CD4-positive, alpha-beta T cell treated with Interferon gamma for 1 hour (primary cell): ENCODE measurements at regions not wholly inside any gene's neighbourhood (a gene's known extent, or its start where the extent isn't known, plus 50 kb on each side); places are given as distances from the start of the nearest gene placed in this dataset.
A peak's percentile ranks its signal among the peaks of the same experiment; 100 is the strongest.
"Not testable (repeated sequence)": the region's sequence is repeated elsewhere in the genome, so short reads cannot be mapped to it uniquely, and the experiment has no call there.

Source experiments
- DNase-seq: peaks from one replicate; pipeline ENCODE4 v3.0.0-alpha.2; 2020

GRCh38 chr17:77533697-77534096, 392.9 kb downstream of the SEC14L1 start:
- not testable (repeated sequence) for DNase-seq

DNA sequence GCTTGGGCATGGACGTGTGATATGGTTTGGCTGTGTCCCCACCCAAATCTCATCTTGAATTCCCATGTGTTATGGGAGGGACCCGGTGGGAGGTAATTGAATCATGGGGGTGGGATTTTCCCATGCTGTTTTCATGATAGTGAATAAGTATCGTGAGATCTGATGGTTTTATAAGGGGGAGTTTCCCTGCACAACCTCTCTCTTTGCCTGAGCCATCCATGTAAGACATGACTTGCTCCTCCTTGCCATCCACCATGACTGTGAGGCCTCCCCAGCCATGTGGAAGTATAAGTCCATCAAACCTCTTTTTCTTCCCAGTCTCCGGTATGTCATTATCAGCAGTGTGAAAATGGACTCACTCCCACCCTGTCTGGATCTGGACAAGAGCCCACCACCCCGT, 393.4 kb downstream of the SEC14L1 start:
- no peak for DNase-seq

GRCh38 chr17:77535435-77535834, 394.7 kb downstream of the SEC14L1 start:
- DNase-seq: no peak

GRCh38 chr17:77535892-77536291, 395.1 kb downstream of the SEC14L1 start:
- DNase-seq: no peak

DNA sequence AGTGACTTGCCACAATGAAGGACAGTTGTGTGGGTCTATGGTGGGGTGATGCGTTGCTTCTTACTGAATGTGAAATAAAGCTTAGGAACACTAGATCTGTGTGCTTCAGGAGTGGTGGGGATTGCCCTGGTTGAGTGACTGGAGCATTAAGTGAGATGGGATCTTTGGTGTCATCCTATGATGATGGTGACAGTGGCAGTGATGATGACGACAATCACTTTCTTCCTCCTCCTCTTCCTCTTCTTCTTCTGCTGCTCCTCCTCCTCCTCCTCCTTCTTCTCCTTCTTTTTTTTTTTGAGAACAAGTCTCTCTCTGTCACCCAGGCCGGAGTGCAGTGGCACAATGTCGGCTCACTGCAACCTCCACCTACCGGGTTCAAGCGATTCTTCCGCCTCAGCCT, 396.8 kb downstream of the SEC14L1 start:
- DNase-seq: no peak

DNA sequence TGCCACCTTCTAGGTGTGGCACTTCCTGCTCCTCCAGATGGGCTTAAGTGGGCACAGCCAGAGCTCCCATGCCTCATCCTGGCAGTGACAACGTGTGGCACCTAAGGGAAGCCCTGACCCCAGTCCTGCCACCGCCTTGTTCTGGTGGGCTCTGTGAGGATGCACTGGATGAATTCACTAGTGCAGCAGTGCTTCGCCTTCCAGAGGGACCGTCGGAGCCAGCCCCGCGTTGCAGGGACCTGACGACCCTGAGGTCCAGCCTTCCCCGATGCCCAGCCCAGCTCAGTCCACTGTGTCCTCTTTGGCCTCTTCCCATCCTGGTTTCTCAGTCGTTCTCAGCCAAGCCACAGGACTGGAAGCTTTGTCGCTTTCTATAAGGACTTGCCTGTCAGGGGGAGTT, 399.8 kb downstream of the SEC14L1 start:
- no peak for DNase-seq

- no peak for DNase-seq
Observed at GRCh38 chr17:77540975-77541374, 400.2 kb downstream of the SEC14L1 start.

DNA sequence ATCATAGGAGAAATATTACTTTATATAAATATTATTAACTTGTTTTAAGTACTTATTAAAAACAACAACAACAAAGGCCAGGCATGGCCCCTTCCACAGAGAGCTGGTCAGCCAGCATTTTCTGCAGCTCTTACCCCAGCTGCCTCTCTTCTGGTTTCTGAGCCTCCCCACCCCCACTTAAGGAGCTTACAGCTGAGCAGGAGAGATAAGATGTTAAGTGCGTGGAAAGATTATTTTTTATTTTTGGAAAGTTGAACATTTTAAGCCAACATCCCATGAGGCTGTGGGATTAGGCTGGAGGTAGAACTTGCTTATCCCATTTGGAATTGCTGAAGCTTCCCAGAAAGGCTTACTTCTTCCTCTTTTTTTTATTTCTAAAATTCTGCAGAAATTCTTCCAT, 401.2 kb downstream of the SEC14L1 start:
- DNase-seq: no peak

DNA sequence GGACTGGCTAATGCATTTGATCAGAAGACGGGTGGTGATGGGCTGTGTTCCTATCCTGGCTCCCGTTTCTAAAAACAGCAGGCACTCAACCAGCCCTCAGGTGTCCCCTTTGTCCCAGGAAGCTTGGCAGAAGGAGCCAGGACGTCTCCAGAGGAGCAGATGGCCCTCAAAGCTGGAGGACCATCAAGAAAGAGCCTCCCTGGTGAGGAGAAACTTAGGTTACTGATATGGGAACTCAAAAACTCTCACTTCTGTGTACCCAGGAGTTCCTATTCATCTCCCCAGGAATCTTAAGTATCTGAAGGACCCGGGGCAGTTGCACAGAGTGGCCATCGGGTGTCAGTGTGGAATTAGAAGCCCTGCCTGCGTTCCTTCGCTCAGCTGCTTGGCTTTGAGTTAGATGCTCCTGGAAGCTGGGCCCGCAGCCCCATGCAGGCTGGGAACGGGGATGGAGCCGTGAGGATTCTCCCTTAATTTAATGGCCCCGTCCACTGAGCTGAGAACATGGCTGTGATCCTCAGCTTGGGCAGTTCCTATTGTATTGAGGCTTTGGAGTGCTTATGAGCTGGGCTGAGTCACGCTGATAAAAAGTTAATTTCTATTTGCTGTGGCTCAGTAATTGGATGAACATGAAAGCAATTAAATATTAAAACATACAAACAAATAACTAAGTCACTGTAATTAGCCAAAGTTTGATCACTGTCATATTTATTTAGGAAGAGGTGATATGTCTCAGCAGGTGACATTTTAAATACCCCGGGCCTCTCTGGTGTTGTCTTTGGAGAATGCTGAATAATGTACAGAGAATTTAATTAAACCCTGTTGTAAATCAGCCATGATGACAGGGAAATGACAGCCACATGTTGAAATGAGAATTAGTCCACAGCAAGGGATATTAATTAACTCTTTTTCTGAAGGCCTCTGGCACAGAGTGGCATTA, 402.1 kb downstream of the SEC14L1 start:
- DNase-seq: peak; percentile 56

DNA sequence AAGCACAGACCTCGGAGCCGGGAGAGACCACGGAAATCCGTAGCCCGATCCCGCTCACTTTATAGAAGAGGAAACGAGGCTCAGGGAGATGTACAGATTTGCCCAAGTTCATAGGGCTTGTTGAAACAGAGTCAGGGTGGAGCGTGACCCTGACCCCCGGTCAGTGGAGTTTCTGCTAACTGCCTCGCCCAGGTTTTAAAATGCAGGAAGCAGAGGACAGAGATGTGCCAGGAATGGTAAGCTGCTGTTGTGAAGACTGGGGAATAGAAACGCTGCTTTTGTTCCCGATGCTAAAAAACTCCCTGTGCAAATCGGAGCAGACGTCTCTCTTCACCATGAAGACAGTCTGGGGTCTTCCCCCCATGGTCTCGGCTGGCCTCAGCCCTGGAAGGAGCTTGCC, 403.0 kb downstream of the SEC14L1 start:
- no peak for DNase-seq

- no peak for DNase-seq
Observed at GRCh38 chr17:77544347-77545110, 403.8 kb downstream of the SEC14L1 start.

GRCh38 chr17:77546772-77547241, 406.0 kb downstream of the SEC14L1 start:
- peak; percentile 21 for DNase-seq

DNA sequence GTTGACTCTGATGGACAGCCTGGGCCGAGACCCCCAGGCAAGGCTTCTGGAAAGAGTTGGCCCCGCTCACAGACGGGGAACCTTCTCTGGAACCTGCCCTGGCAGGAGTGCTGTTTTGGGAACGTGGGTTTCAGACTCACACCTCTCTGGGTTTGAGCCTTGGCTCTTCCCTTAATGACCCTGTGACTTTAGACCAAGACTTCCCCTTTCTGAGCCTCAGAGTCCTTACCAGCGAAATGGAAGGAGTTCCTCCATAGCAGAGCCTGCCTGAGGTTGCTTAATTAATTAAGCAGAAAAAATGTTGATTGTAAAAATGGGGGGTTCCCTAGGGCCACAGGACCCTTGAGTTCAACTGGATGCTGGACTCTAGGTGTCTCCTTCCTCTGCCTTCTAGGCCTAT, 408.2 kb downstream of the SEC14L1 start:
- DNase-seq: no peak

- no peak for DNase-seq
Observed at GRCh38 chr17:77549726-77550366, 408.7 kb upstream of the TNRC6C start.

- DNase-seq: no peak
Observed at GRCh38 chr17:77553459-77554066, 404.9 kb upstream of the TNRC6C start.

DNA sequence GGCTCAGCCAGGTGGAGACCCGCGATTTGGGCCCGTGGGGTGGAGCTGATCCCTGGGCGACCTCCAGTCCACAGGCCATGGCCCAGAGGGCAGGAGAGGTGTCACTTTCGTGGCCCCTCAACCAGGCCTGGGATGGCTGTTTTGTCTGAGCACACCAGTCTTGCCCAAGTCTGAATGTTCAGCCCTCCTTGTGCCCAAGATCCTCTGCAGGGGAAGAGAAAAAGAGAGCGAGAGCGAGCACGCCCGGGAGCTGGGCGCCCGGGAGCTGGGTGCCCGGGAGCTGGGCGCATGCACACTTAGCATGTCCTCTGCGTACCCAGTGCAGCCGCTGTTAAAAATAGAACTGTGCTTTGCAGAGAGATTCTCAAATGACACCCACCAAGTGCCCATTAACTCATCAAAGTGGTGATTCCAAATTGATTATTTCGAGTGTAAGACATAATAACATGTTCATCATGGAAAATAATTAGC, 403.3 kb upstream of the TNRC6C start:
- no peak for DNase-seq

- DNase-seq: no peak
Observed at GRCh38 chr17:77555741-77556291, 402.7 kb upstream of the TNRC6C start.

GRCh38 chr17:77556383-77557061, 402.0 kb upstream of the TNRC6C start:
- DNase-seq: no peak

- DNase-seq: no peak
Observed at GRCh38 chr17:77558846-77559626, 399.5 kb upstream of the TNRC6C start.

DNA sequence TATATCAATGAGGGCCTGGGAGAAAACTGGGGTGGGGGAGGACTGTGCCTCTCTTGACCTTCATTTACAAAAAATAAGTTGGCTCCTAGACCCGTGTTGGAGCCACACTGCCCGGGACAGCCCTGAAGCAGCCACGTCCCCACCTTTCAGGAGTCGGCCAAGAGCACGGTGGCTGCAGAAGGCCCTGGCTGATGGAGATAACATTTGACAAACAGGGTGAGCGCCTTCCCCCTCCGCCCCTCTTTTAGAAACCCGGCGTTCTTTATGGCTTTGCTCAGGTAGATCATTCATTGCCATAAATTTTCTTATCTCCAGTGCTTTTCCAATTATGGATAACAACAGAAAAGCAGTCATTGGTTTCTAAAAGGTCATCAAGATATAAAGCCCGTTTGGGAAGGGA, 398.1 kb upstream of the TNRC6C start:
- DNase-seq: no peak

DNA sequence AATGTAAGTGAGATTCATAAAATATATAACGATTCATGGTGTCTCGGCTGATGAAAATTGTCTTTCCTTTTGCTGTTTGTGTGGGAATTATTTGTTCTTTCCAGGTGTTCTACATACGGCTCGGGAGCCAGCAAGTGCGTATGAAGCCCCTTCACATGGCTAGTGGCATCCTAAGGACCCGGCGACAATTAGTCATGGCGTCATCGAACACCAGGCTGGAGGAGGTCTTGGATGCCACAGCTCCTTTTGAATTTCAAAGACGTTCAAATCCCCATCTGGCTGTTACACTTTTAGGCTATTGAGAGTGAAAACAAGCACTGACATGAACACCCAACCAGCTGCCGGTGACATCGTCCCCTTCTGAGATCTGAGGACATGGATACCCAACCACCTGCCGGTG, 397.7 kb upstream of the TNRC6C start:
- no peak for DNase-seq
